NCI-H510A treated with DMSO at 0.1 percent for 48 hours (cell line): ENCODE measurements at regions not wholly inside any gene's neighbourhood (a gene's known extent, or its start where the extent isn't known, plus 50 kb on each side); places are given as distances from the start of the nearest gene placed in this dataset.
"Not testable (repeated sequence)": the region's sequence is repeated elsewhere in the genome, so short reads cannot be mapped to it uniquely, and the experiment has no call there.

Experiments
- DNase-seq: peaks from one replicate; lab custom pipeline; 2025; lab: John Stamatoyannopoulos, UW

GRCh38 chr5:67808340-67808739 is 407.2 kb upstream of the PIK3R1 start:
- DNase-seq = no peak

GRCh38 chr5:67807439-67807888 is 408.1 kb upstream of the PIK3R1 start:
- no peak for DNase-seq

DNA sequence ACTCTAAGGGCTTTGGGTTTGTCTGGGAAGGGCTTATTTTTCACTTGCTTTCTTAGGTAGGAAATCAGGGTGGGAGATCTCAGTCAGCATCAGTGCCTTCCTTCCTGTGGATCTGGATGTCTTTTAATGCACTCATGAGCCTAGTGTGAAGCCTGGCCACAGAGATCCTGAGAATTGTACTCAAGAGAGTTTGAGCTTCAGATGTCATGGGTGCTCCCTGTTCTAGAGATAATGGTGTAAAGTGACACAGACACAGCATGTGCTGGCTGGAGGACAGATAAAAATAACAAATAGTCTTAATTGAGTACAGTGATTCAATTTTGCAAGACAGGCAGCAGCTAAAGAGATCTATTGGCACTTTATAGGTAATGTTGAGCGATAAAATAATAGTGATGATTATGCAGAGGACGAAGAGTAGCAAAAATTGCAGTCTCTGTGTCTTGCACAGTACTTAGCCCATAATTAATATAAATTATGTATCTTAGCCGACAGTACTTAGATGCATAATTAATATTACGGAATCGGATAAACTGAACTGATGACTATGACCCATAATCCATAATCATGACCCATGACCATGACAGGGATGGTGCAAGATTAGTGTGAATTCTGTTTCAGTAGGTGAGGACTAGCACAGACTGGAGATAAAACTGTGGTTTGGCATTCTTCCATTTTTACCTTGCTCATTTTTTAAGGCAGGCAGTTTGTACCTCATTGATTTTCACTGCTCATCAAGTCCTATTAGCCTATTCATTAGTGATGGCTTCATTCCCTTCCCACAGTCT is 408.7 kb upstream of the PIK3R1 start:
- no peak for DNase-seq

DNA sequence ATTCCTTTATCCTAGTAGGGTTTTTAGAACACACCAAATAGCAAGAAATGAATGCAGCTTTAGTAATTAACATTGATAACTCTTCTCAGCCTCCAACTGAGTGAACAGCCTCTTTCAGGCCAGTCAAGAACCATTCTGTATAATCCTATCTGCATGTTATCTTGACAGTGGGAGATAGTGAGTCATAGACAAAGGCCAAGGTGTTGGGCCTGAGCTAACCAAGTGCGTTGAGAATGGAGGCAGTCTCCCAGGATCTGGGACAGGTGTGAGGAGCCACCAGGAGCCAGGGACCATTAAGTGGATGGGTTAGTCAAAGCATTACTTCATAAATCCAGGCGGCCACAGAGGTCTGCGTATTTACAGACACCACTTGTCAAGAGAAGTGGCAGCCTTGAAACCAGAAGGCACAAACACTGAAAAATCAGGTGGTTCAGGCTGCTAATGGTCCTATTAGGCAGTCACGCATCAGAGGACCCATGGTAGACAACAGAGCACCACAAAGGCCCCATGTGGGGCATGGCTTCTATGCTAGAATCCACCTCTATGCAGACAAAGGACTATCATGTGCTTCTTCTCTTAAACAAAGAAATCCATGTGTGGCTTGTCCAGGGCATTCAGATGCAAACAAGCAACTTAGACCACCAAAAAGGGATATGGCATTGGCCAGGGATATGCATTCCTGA is 409.7 kb upstream of the PIK3R1 start:
- DNase-seq = peak; percentile 72

- DNase-seq = no peak
These were observed 412.8 kb upstream of the PIK3R1 start for GRCh38 chr5:67802766-67803165.

GRCh38 chr5:67799732-67800234 is 415.8 kb upstream of the PIK3R1 start:
- no peak for DNase-seq

- not testable (repeated sequence) for DNase-seq
These were observed 417.1 kb upstream of the PIK3R1 start for GRCh38 chr5:67798470-67798869.

DNA sequence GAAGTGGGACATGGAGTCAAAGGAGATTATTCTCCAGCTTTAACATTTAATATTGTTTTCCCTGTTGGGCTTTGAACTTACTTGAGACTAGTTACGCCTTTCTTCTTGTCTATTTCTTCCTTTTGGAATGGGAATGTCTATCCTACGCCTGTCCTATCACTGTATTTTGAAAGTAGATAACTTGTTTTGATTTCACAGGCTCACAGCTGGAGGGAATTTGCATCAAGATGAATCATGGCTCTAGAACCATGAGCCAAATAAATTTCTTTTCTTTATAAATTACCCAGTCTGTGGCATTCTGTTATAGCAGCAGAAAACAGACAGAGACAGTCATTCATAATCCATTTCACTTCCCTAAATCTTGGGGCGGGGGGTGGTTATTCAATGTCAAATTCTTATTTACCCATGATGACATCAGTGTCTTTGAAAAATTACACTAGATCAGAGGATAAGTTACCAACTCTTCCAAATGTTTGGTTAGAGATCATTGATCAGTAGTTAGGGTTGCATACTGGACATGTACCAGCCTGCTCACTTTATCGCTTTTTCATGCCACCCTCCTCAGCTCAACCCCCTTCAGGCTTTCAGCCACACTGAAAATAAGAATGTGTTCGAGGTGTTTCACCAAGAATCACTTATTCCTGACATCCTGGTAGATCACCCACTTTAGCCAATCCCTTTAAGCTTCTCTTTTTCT is 419.6 kb upstream of the PIK3R1 start:
- DNase-seq = no peak

- no peak for DNase-seq
These were observed 421.6 kb upstream of the PIK3R1 start for GRCh38 chr5:67793966-67794365.

DNA sequence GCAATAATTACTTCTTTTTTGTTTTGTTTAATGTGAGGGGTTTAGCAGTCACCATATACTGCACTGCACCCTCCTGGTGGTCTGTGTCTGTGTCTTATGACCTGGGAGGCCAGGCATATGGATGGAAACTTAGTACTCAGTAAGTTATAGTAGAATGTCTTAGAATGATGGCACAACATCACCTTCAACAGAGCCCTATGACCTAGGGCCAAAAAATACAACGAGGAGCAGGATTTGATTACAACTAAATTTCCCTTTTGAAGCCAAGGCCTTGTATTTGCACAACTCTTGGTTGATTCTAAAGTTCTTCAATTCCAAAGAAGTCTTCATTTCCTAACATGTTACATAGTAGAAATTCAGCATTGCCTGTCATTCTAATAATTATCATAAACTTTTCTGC is 422.1 kb upstream of the PIK3R1 start:
- DNase-seq = no peak

GRCh38 chr5:67792891-67793290 is 422.7 kb upstream of the PIK3R1 start:
- no peak for DNase-seq

GRCh38 chr5:67790390-67790789 is 425.2 kb upstream of the PIK3R1 start:
- no peak for DNase-seq

GRCh38 chr5:67779893-67780623 is 435.5 kb upstream of the PIK3R1 start:
- peak; percentile 6 for DNase-seq

- no peak for DNase-seq
These were observed 440.8 kb upstream of the PIK3R1 start for GRCh38 chr5:67774786-67775185.

- no peak for DNase-seq
These were observed 441.3 kb upstream of the PIK3R1 start for GRCh38 chr5:67774267-67774552.

DNA sequence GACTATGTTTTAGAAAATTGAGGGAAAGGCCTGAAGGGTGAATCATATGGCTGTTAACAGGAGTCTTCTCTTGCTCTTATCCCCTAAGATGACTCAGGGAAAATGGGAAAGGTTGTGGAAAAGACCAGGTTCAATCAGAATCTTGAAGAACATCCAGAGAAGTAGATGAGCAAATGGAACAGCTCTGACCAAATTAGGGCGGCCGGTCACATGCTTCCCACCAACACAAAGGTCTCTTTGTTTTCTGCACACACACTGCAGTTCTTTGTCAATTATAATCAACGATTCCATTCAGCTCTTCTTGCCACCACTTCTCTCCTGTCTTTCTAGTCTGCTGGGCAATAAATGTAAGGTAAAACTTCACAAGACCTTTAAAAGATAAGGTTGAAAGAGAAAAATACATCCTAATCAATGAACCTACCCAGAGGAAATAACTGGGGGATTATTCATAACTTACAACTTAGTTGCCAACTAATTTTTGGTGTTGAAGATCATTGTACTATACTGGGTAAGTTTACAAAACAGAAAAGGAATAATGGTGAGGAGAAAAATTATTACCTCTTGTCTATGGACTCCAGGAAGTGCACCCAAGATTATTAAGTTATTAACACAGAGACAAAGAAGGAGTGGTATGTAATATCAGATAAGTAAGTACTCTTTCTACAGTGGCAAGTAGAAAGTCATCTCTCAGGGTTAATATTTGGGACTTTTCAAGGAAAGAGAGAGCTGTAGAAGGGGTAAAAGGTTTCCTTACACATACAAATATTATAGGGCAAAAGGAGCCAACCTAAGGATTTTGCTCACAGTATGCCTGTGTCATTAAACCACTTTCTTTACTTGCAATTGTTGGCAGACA is 441.9 kb upstream of the PIK3R1 start:
- no peak for DNase-seq

- no peak for DNase-seq
These were observed 443.8 kb upstream of the PIK3R1 start for GRCh38 chr5:67771791-67772190.

- no peak for DNase-seq
These were observed 444.3 kb upstream of the PIK3R1 start for GRCh38 chr5:67771221-67771620.

GRCh38 chr5:67770431-67771025 is 445.0 kb upstream of the PIK3R1 start:
- no peak for DNase-seq

- DNase-seq = no peak
These were observed 449.9 kb upstream of the PIK3R1 start for GRCh38 chr5:67765697-67766096.

DNA sequence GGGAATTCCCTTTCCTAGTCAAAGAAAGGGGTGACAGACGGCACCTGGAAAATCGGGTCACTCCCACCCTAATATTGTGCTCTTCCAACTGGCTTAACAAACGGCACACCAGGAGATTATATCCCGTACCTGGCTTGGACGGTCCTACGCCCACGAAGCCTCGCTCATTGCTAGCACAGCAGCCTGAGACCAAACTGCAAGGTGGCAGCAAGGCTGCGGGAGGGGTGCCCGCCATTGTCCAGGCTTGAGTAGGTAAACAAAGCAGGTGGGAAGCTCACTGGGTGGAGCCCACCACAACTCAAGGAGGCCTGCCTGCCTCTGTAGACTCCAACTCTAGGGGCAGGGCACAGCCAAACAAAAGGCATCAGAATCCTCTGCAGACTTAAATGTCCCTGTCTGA is 457.8 kb upstream of the PIK3R1 start:
- not testable (repeated sequence) for DNase-seq
